ENCODE measurements at regions not wholly inside any gene's neighbourhood (a gene's known extent, or its start where the extent isn't known, plus 50 kb on each side); places are given as distances from the start of the nearest gene placed in this dataset.

DNA sequence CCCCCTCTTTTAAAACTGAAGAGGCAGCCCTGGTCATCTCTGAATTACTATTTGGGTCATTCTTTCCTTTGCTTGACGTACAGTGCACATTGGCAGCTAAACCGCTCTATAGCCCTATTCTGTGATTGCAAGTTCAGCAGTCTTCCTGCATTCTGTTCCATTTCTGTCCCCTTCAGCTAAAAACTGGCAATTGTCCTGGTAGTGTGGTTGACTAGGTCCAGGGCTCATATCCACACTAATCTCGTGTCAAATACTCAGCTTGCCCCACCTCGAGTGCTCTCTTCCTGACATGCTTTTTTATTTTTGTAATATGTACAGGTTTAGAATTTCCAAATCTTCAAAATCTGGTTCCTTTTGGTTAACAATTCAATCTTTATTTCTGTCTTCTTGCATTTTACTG, 282.1 kb downstream of the THBS2 start:
- peaks cover 2% of the 10 kb centered on the region for H3K27me3 Mint-ChIP-seq
- H3K36me3 Mint-ChIP-seq (ENCODE audit: low read depth), result no peaks in the 10 kb centered on the region
- DNase-seq, result no peak
- H3K9me3 Mint-ChIP-seq, result no peaks in the 10 kb centered on the region
- no peak overlapping the region for H3K27ac Mint-ChIP-seq
- intact Hi-C loops (cut with micrococcal nuclease), result no loop called here
- H3K4me3 Mint-ChIP-seq, result no peak overlapping the region
- H3K4me1 Mint-ChIP-seq, result no peaks in the 10 kb centered on the region

DNA sequence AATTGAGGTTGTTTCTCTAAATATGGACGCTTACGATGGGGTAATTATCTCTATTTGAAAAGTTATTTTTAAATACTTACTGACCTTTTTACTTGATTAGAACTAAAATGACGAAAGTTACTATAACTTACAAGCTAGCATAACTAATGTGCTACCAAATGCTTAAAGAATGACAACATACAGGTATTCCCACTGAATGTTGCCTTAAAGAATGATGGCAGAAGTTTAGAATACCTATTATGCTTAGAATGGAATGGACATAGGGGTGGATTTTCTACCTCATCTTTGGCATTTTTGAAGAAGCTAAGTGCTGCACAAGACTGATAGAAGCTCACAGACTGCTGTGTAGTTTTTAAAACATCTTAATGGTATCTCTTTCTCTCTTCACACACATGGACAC, 284.8 kb downstream of the THBS2 start:
- H3K36me3 Mint-ChIP-seq (ENCODE audit: low read depth), result no peaks in the 10 kb centered on the region
- H3K9me3 Mint-ChIP-seq, result no peaks in the 10 kb centered on the region
- no peak overlapping the region for H3K4me3 Mint-ChIP-seq
- no peak for DNase-seq
- H3K27me3 Mint-ChIP-seq, result peaks cover 2% of the 10 kb centered on the region
- H3K27ac Mint-ChIP-seq, result no peak overlapping the region
- no peaks in the 10 kb centered on the region for H3K4me1 Mint-ChIP-seq
- intact Hi-C loops (cut with micrococcal nuclease), result no loop called here

DNA sequence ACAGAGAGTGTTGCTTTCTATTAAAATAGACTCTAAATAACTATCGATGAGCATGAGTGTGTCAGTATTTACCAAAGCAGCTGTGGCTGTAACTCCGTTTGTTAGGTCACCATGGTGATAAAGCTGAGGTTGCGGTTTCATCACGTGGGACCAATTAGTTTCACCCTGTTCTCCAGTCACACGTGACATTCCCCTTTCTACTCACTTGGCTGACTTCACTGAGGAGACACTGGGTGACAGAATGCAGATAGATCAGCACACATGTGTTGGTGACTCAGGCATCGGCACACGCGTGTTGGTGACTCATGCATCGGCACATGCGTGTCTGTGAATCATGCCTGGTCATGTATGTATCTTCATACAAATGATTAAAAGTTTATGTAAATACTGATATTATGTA, 285.4 kb downstream of the THBS2 start:
- Mint-ChIP-seq H3K27me3 (peaks cover 2% of the 10 kb centered on the region), H3K36me3 (ENCODE audit: low read depth) (no peaks in the 10 kb centered on the region), H3K27ac (no peak overlapping the region), H3K4me1 (no peaks in the 10 kb centered on the region), H3K9me3 (no peaks in the 10 kb centered on the region), H3K4me3 (no peak overlapping the region)
- no peak for DNase-seq
- intact Hi-C loops (cut with micrococcal nuclease), result no loop called here

DNA sequence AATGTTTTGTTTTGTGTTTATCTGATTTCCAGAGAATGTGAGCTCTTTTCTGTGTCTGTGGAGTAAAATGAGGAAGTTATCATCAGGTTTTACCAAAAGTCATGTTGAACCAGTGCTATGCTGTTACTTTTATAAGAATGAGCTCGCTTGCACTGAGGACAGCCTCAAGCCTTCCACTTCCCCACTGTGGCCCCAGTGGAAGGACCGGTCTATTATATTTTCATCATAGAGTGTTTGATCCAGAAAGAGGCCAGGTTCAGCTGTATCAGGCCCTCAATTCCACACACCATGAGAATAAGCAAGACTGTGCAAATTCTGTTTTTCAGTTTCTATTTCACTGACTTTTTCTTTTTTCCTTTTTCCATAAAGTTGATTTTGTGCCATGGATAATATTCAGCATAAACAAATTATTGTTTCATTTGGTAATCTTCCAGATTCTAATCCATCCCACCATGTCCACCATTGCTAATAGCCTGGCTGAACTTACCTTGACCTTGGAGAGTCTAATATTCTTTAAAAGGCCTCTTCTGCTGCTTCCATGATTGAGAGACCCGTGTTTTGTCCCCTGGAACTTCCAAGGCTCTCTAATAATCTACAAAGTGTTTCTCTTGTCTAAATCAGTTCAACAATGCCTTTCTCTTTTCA, 286.2 kb downstream of the THBS2 start:
- DNase-seq, result no peak
- Mint-ChIP-seq H3K36me3 (ENCODE audit: low read depth) (no peaks in the 10 kb centered on the region), H3K27me3 (peaks cover 2% of the 10 kb centered on the region), H3K4me1 (no peaks in the 10 kb centered on the region), H3K4me3 (no peak overlapping the region), H3K27ac (no peak overlapping the region), H3K9me3 (no peaks in the 10 kb centered on the region)
- intact Hi-C loops (cut with micrococcal nuclease), result no loop called here

DNA sequence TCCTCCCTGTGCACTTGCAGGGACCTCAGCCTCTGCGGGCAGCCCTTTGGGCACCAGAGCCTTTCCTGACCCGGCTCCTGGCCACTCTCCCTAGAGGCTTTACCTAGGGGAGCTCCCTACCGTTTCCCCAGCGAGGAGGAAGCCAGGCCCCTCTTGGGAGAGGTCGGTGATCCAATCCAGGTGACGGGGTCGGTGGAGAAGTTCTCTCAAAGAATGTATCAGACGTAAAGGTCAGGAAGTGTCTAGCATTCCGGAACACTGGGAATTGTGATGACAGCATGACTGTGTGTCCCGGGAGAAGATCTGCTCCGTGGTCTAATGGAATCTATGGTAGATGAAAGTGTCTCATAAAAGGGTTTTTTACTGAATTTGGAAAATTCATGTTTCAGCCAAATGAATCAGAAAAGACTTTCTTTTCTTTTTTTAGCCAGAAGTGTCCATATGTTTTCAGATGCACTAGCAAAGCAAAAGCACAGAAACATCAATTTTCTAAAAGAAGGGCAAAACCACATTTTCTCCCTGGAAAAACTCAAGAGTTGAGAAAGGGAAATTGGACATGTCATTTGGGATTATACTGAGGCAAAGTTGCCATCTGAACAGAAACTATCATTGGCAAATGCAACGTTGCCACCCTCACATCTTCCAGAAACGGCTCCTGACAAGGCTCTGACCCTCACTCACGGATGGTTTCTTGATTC, 289.4 kb downstream of the THBS2 start:
- H3K4me3 Mint-ChIP-seq, result no peak overlapping the region
- no peak overlapping the region for H3K27ac Mint-ChIP-seq
- DNase-seq, result no peak
- H3K27me3 Mint-ChIP-seq, result peaks cover 2% of the 10 kb centered on the region
- intact Hi-C loops (cut with micrococcal nuclease), result no loop called here
- H3K9me3 Mint-ChIP-seq, result no peaks in the 10 kb centered on the region
- H3K36me3 Mint-ChIP-seq (ENCODE audit: low read depth), result no peaks in the 10 kb centered on the region
- H3K4me1 Mint-ChIP-seq, result no peaks in the 10 kb centered on the region

DNA sequence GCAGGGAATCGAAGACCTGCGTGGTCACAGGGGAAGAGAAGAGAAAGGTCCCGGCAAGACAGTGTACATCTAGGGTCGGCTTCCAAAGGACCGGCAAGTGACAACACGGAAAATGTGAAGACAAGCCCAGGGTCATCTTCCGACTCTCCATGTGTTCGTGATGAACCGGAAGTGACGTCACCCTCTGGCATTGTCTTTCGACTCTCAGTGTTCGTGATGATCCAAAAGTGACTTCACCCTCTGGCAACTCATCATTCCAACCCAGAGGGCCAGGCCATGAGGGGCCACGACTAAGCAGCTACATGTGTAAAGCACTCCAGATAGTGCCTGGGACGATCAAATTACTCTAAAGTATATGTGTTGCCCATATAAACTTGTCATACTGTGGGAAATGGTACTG, 290.8 kb downstream of the THBS2 start:
- Mint-ChIP-seq H3K27ac (no peak overlapping the region), H3K4me1 (no peaks in the 10 kb centered on the region), H3K27me3 (peaks cover 2% of the 10 kb centered on the region), H3K9me3 (no peaks in the 10 kb centered on the region), H3K4me3 (no peak overlapping the region), H3K36me3 (ENCODE audit: low read depth) (no peaks in the 10 kb centered on the region)
- intact Hi-C loops (cut with micrococcal nuclease), result no loop called here
- DNase-seq, result no peak

DNA sequence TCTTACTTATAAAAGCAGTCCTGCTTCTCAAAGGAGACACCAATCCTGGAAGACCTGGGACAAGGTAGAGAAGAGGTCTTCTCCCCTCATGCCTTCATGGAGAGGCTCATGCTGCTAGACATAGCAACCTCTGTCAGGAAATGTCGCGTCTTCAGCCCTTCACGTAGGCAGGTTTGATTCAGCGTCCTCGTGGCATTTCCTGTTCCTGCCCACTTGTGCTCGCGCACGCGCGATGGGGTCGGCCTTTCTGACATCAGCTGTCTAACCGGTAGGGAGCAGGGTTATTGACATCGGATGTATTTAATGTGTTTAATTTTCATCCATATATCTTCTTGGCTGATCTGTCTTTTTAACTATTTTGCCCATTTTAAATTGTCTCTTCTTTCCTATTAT, 292.4 kb downstream of the THBS2 start:
- Mint-ChIP-seq H3K4me1 (no peaks in the 10 kb centered on the region), H3K36me3 (ENCODE audit: low read depth) (no peaks in the 10 kb centered on the region), H3K9me3 (no peaks in the 10 kb centered on the region), H3K4me3 (no peak overlapping the region), H3K27ac (no peak overlapping the region), H3K27me3 (peaks cover 3% of the 10 kb centered on the region)
- intact Hi-C loops (cut with micrococcal nuclease), result no loop called here
- DNase-seq, result no peak

DNA sequence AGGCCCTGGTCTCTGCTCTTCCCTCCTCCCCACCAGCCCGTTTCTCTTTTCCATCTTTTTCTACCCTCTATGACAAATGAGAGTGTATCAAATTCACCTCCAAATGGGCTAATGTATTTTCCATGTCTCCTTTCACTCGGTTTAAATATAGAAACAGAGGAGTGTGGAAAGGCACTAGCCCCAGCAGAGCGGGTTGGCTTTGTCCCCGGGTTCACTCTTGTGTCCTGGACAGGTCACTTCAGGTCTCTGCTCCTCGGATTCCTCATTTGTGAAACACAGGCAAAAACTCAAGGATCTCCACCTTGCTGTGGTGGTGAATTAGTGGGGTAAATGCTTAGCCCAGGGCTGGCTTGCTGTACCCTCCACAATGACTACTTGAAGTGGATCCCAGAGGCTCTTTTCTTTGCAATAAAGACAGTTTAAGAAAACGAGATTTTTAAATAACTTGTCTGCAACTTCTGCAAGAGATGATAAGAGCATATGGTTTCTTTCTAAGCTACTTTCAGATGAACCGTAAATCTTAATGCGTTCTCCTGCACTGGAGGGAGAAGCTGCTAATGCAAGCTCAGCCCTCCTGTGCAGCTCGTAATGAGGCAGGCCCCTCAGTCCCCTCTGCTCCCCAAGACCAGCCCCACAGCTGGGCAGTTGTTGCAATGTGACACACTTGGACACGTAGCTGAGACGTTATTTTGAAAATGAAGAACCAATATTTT, 292.9 kb downstream of the THBS2 start:
- DNase-seq, result no peak
- intact Hi-C loops (cut with micrococcal nuclease), result no loop called here
- H3K9me3 Mint-ChIP-seq, result no peaks in the 10 kb centered on the region
- H3K4me1 Mint-ChIP-seq, result no peaks in the 10 kb centered on the region
- peaks cover 5% of the 10 kb centered on the region for H3K27me3 Mint-ChIP-seq
- H3K36me3 Mint-ChIP-seq (ENCODE audit: low read depth), result no peaks in the 10 kb centered on the region
- no peak overlapping the region for H3K4me3 Mint-ChIP-seq
- H3K27ac Mint-ChIP-seq, result no peak overlapping the region

DNA sequence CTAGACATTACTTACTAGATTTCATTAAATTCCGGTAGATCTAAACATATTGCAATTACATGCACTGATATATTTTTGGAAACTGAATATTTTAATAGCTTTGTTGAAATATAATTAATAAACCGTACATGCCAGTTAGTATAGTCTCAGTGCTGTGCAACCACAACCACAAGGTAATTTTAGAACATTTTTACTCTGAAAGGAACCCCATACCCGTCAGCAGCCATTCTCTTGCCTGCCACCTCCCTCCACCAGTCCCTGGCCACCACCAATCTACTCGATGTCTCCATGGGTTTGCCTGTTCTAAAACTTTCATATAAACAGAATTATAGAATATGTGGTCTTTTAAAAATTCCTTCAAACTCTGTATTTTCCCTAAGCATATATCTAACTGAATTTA, 293.9 kb downstream of the THBS2 start:
- H3K27me3 Mint-ChIP-seq, result peaks cover 7% of the 10 kb centered on the region
- no peaks in the 10 kb centered on the region for H3K9me3 Mint-ChIP-seq
- H3K36me3 Mint-ChIP-seq (ENCODE audit: low read depth), result no peaks in the 10 kb centered on the region
- no peak overlapping the region for H3K4me3 Mint-ChIP-seq
- DNase-seq, result no peak
- no peaks in the 10 kb centered on the region for H3K4me1 Mint-ChIP-seq
- no peak overlapping the region for H3K27ac Mint-ChIP-seq
- intact Hi-C loops (cut with micrococcal nuclease), result loop anchor here (5.0 kb wide), 1 partner anchor 1558 kb away; no protein-coding TSS in a partner anchor

DNA sequence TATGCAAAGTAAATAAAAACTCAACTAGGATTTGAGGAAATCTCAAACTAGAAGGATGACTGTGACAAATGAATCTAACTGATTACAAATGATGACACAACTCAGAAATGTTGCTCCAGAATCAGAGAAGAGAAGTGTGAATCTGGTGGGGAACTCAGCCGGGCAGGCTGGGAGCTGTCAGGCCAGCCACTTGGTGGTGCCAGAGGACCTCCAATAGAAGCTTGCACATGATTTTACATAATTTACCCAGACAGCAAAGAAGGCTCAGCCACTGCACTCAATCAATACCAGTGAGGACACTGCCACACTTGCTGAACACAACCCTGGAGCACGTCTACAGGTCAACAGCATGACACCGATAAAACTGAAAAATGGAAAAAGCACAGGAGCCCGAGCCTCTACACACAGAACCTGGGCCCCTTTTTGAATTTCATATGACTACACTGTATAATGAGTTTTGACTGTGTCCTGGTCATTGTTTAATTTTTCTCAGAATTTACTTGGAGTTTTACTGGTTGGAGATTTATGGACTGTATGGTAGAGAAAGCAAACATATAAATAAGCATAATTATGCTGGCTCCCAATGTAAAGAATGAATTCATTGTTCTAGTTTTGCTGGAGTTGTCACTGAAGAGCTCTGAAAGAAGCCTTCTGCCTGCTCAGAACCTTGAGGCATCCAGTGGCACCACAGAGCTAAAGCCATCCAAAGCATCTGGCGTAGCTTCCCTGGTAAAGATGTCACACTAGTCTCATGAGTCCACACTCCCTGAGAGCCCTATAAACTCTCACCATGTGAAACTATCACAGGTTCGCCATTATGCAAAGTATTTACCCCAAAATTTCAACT, 296.5 kb downstream of the THBS2 start:
- no peaks in the 10 kb centered on the region for H3K36me3 Mint-ChIP-seq (ENCODE audit: low read depth)
- peak; percentile 73 for DNase-seq
- no peaks in the 10 kb centered on the region for H3K4me1 Mint-ChIP-seq
- H3K27ac Mint-ChIP-seq, result no peak overlapping the region
- H3K27me3 Mint-ChIP-seq, result peaks cover 11% of the 10 kb centered on the region
- H3K4me3 Mint-ChIP-seq, result no peak overlapping the region
- intact Hi-C loops (cut with micrococcal nuclease), result loop anchor here (5.0 kb wide), 1 partner anchor 1560 kb away; no protein-coding TSS in a partner anchor
- no peaks in the 10 kb centered on the region for H3K9me3 Mint-ChIP-seq

DNA sequence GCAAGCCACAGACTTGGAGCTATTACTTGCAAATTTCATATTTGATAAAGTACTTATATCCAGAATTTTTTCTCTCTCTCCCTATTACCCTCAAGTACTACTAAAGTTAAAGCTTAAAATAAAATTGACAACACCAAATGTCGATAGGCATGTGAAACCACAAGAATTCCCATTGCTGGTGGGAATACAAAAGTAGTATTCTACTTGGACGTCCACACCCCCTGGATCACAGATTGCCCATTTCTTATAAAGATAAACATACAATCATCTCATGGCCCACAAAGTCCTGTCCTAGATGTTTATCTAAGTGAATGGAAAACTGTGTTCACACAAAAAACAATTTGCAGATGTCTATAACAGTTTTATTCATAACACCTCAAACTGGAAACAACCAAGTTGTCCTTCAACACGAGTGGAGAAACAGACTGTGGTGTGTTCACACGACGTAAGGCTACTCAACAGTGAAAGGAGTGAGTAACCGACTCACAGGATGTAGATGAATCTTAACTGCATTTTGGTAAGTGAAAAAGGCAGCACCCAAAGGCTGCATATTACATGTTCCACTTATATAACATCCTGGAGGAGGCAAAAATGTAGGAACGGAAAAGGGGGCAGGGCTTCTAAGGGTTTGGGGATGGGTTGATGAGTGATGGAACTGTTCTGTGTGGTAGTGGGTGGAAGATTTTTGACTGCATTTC, 297.4 kb downstream of the THBS2 start:
- DNase-seq, result no peak
- intact Hi-C loops (cut with micrococcal nuclease), result loop anchor here (5.0 kb wide), 1 partner anchor 1561 kb away; no protein-coding TSS in a partner anchor
- H3K4me1 Mint-ChIP-seq, result no peaks in the 10 kb centered on the region
- peaks cover 11% of the 10 kb centered on the region for H3K27me3 Mint-ChIP-seq
- H3K4me3 Mint-ChIP-seq, result no peak overlapping the region
- no peaks in the 10 kb centered on the region for H3K9me3 Mint-ChIP-seq
- no peaks in the 10 kb centered on the region for H3K36me3 Mint-ChIP-seq (ENCODE audit: low read depth)
- no peak overlapping the region for H3K27ac Mint-ChIP-seq

DNA sequence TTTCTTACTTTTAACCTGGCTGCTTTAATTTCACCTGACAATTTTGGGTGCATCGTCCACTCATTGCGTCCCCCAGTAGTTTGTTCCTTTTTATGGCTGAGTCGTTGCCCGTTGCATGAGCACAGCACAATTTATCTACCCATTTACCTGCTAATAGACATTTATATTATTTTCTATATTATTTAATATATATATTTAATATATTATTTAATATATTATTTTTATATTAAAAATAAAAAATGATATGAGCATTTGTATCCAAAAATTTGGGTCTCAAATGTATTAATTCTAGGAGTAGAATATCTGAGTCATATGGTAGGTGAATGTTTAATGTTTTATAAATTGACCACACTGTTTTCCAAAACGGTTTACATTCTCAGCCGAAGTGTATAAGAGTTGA, 300.2 kb downstream of the THBS2 start:
- no peaks in the 10 kb centered on the region for H3K4me1 Mint-ChIP-seq
- DNase-seq, result no peak
- H3K27me3 Mint-ChIP-seq, result peaks cover 13% of the 10 kb centered on the region
- intact Hi-C loops (cut with micrococcal nuclease), result no loop called here
- no peaks in the 10 kb centered on the region for H3K9me3 Mint-ChIP-seq
- no peak overlapping the region for H3K27ac Mint-ChIP-seq
- no peaks in the 10 kb centered on the region for H3K36me3 Mint-ChIP-seq (ENCODE audit: low read depth)
- H3K4me3 Mint-ChIP-seq, result no peak overlapping the region

DNA sequence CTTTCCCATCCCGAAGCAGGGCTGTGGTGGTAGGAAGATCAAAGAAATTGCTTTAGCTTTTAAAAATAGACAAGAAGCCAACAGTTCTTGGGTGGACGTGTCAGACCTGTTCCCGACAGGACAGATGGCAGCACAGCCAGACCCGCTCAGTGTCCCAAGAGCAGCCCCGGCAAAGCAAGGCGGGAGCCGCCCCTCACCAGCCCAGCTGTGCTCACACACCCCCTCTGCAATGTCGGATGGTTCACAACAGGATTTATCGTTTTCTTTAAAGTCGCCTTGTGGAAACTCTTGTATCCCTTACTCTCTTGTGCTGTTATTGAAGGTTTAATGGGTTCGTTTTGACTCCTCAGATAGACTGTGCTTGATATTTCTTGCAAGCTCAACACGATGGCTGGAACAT, 302.4 kb downstream of the THBS2 start:
- Mint-ChIP-seq H3K4me3 (no peak overlapping the region), H3K36me3 (ENCODE audit: low read depth) (no peaks in the 10 kb centered on the region), H3K9me3 (no peaks in the 10 kb centered on the region), H3K27me3 (peaks cover 13% of the 10 kb centered on the region), H3K4me1 (no peaks in the 10 kb centered on the region), H3K27ac (no peak overlapping the region)
- intact Hi-C loops (cut with micrococcal nuclease), result no loop called here
- DNase-seq, result no peak
